Neural crest cell (in vitro differentiated cells): ENCODE measurements at regions not wholly inside any gene's neighbourhood (a gene's known extent, or its start where the extent isn't known, plus 50 kb on each side); places are given as distances from the start of the nearest gene placed in this dataset.

ENCODE experiments used
- DNase-seq: peaks from one replicate; pipeline ENCODE4 v3.0.0; 2021; ENCODE audit warnings: low read depth, mixed read lengths, low spot score
- H3K27ac Mint-ChIP-seq: one replicate; pipeline ENCODE4 v1.8.0; 2021; ENCODE audit warnings: mild to moderate bottlenecking, mixed read lengths; ENCODE audit not compliant: unreplicated experiment
- H3K27me3 Mint-ChIP-seq: 2 replicates; pipeline ENCODE4 v1.8.0; 2021; ENCODE audit warnings: low read depth, mild to moderate bottlenecking, mixed read lengths
- H3K36me3 Mint-ChIP-seq: 2 replicates; pipeline ENCODE4 v1.8.0; 2021; ENCODE audit warnings: low read depth, mild to moderate bottlenecking, mixed read lengths
- H3K4me1 Mint-ChIP-seq: 2 replicates; pipeline ENCODE4 v1.8.0; 2021; ENCODE audit warnings: mixed read lengths
- H3K4me3 Mint-ChIP-seq: one replicate; pipeline ENCODE4 v1.8.0; 2021; ENCODE audit warnings: mild to moderate bottlenecking, mixed read lengths
- H3K9me3 Mint-ChIP-seq: 2 replicates; pipeline ENCODE4 v1.8.0; 2021; ENCODE audit warnings: mixed read lengths
- TF ChIP-seq, protein P1 (sequence below): fragments of 200-600 bp; sonication (generic); conservative IDR thresholded peaks from 2 replicates; pipeline ENCODE4 v1.5.0; 2021; ENCODE audit warnings: antibody characterized with exemption, mild to moderate bottlenecking

GRCh38 chr7:54109501-54109900 is 432.7 kb upstream of the VSTM2A start:
- DNase-seq = no peak
- Mint-ChIP-seq H3K27ac (no peak overlapping the region), H3K36me3 (no peaks in the 10 kb centered on the region), H3K4me1 (no peaks in the 10 kb centered on the region), H3K27me3 (no peaks in the 10 kb centered on the region), H3K9me3 (no peaks in the 10 kb centered on the region), H3K4me3 (no peak overlapping the region)
- TF ChIP-seq, protein P1, sequence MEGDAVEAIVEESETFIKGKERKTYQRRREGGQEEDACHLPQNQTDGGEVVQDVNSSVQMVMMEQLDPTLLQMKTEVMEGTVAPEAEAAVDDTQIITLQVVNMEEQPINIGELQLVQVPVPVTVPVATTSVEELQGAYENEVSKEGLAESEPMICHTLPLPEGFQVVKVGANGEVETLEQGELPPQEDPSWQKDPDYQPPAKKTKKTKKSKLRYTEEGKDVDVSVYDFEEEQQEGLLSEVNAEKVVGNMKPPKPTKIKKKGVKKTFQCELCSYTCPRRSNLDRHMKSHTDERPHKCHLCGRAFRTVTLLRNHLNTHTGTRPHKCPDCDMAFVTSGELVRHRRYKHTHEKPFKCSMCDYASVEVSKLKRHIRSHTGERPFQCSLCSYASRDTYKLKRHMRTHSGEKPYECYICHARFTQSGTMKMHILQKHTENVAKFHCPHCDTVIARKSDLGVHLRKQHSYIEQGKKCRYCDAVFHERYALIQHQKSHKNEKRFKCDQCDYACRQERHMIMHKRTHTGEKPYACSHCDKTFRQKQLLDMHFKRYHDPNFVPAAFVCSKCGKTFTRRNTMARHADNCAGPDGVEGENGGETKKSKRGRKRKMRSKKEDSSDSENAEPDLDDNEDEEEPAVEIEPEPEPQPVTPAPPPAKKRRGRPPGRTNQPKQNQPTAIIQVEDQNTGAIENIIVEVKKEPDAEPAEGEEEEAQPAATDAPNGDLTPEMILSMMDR = no peak

DNA sequence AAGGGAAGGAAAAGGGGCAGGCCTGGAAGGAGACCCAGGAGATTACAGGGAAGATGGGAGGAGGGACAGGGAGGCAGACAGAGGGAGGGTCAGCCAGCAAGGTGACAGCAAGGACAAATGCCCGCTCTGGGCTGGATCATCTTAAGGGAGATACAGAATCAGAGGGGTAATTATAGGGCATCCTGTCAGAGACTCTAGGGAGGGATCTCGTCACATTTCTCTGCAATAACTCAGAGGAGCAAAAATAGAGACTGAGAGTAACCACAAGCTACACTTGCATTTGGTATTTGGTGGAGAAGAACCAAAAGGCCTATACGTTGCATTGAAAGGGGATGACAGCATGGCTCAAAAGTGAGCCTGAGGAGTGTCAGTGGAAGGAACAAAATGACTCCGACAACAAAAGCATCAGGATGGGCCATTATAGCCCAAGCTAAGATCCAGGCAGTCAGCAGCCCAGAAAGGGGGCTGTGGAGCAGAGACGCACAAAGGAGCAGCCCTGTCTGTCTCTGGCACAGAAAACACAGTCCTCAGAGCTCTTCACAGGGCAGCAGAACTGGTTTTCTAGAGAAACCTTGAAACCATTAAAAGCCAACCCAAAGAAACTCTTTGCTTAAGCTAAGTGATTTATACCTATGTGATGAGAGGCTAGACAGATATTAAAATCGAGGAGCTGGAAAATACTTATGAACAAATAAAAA is 430.2 kb upstream of the VSTM2A start:
- Mint-ChIP-seq H3K4me1 (no peaks in the 10 kb centered on the region), H3K4me3 (no peak overlapping the region), H3K36me3 (no peaks in the 10 kb centered on the region), H3K27me3 (no peaks in the 10 kb centered on the region), H3K9me3 (no peaks in the 10 kb centered on the region), H3K27ac (no peak overlapping the region)
- DNase-seq = no peak
- TF ChIP-seq, protein P1 = no peak

GRCh38 chr7:54112567-54112966 is 429.6 kb upstream of the VSTM2A start:
- no peaks in the 10 kb centered on the region for H3K4me1 Mint-ChIP-seq
- H3K27me3 Mint-ChIP-seq = peaks cover 3% of the 10 kb centered on the region
- no peaks in the 10 kb centered on the region for H3K9me3 Mint-ChIP-seq
- H3K36me3 Mint-ChIP-seq = no peaks in the 10 kb centered on the region
- H3K4me3 Mint-ChIP-seq = no peak overlapping the region
- no peak overlapping the region for H3K27ac Mint-ChIP-seq
- DNase-seq = no peak
- TF ChIP-seq, protein P1 = no peak

DNA sequence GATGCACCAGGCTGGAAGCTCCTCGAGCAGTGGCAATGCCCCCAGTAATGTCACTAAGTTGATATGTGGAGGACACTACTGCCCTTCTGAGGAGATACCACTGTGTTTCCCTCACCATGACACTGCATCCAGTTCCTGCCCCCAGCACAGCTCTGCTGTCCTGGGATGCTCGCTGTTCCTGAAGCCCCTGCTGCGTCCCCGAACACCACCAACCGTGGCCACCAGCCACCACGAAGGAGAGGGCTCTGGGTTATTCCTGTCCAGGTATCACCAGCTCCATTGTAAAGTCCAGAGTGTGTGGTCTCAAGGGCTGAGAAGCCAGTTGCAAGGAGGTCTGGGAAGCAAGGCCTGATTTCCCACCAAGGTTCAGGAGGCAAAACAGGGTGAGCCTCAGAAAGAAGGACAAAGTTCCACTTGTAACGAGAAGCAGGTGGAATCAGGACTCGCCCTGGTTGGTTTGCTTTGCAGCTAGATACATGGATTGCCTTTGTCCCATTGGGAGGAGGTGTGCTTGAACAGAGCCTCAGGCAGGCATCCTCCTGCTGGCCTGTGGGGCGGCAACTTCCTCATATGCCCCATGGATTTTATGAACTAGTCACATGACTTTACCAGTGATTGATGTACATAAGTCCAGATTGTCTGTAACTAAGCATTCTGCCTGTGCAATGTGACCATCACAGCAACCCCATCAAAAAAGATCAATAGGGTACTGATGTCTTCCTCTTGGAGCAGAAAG is 427.0 kb upstream of the VSTM2A start:
- H3K4me3 Mint-ChIP-seq = no peak overlapping the region
- no peaks in the 10 kb centered on the region for H3K4me1 Mint-ChIP-seq
- H3K27ac Mint-ChIP-seq = no peak overlapping the region
- no peaks in the 10 kb centered on the region for H3K9me3 Mint-ChIP-seq
- no peak for DNase-seq
- peaks cover 3% of the 10 kb centered on the region for H3K27me3 Mint-ChIP-seq
- TF ChIP-seq, protein P1 = no peak
- H3K36me3 Mint-ChIP-seq = no peaks in the 10 kb centered on the region

DNA sequence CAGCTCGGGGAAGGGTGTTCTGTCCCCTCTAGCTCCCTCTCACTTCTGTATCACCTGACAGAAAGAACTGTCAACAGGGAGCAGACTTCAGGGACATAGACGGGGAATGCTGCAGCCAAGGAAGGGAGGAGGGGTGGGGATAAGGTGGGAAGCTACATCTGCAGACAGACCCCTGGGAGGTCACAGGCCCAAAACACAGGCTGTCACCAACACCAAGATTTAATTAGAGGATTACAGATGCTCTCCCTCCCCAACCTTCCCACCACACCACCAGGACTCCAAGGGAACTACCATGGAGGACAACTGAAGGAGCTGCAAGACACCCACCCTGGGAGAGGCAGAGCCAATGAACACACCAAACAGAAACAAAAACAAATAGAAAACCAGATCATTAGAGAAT is 425.2 kb upstream of the VSTM2A start:
- no peak for DNase-seq
- H3K27ac Mint-ChIP-seq = no peak overlapping the region
- peaks cover 3% of the 10 kb centered on the region for H3K27me3 Mint-ChIP-seq
- no peaks in the 10 kb centered on the region for H3K36me3 Mint-ChIP-seq
- TF ChIP-seq, protein P1 = no peak
- H3K4me1 Mint-ChIP-seq = no peaks in the 10 kb centered on the region
- no peaks in the 10 kb centered on the region for H3K9me3 Mint-ChIP-seq
- no peak overlapping the region for H3K4me3 Mint-ChIP-seq
